Erythroblast (primary cell): ENCODE measurements at regions not wholly inside any gene's neighbourhood (a gene's known extent, or its start where the extent isn't known, plus 50 kb on each side); places are given as distances from the start of the nearest gene placed in this dataset.

ENCODE experiments used
- GATA1 ChIP-seq: IDR thresholded peaks from 2 replicates; pipeline ENCODE4 v1.6.1; 2011; ENCODE audit warnings: low read depth, mild to moderate bottlenecking, control low read depth, low read length, moderate library complexity
- POLR2A ChIP-seq: IDR thresholded peaks from 2 replicates; pipeline ENCODE4 v1.6.1; 2011; ENCODE audit warnings: mild to moderate bottlenecking, low read length

DNA sequence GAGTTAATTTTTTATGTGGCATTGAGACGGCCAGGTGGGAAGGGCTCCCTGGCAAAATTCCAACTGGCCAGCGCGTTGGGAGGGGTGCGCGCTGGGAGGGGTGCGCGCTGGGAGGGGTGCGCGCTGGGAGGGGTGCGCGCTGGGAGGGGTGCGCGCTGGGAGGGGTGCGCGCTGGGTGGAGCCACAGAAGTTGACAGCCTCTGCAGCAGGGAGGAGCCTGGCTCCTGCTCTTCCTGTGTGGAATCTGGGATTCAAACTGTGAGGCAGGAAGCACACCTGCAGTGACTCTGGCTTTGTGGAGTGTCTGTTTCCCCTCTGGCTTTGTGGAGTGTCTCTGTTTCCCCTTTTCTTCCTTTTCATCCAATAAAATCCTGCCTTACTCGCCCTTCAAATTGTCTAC is 147.9 kb upstream of the CBLN2 start:
- TF ChIP-seq POLR2A = no peak
- TF ChIP-seq GATA1 = no peak
